ENCODE measurements at regions not wholly inside any gene's neighbourhood (a gene's known extent, or its start where the extent isn't known, plus 50 kb on each side); places are given as distances from the start of the nearest gene placed in this dataset.
"Not testable (repeated sequence)": the region's sequence is repeated elsewhere in the genome, so short reads cannot be mapped to it uniquely, and the experiment has no call there.

GRCh38 chr2:16090650-16091575 is 150.6 kb downstream of the MYCN start:
- DNase-seq = no peak

GRCh38 chr2:16089491-16089890 is 149.1 kb downstream of the MYCN start:
- not testable (repeated sequence) for DNase-seq

- DNase-seq = no peak
These were observed 148.4 kb downstream of the MYCN start for GRCh38 chr2:16088802-16089112.

- DNase-seq = no peak
These were observed 147.9 kb downstream of the MYCN start for GRCh38 chr2:16088035-16088801.

- not testable (repeated sequence) for DNase-seq
These were observed 145.8 kb downstream of the MYCN start for GRCh38 chr2:16086136-16086535.

GRCh38 chr2:16085073-16085472 is 144.7 kb downstream of the MYCN start:
- DNase-seq = no peak

GRCh38 chr2:16084274-16084673 is 143.9 kb downstream of the MYCN start:
- DNase-seq = no peak

- DNase-seq = no peak
These were observed 141.9 kb downstream of the MYCN start for GRCh38 chr2:16082276-16082675.

GRCh38 chr2:16081316-16082200 is 141.2 kb downstream of the MYCN start:
- no peak for DNase-seq

GRCh38 chr2:16080516-16080915 is 140.2 kb downstream of the MYCN start:
- DNase-seq = no peak

GRCh38 chr2:16080071-16080470 is 139.7 kb downstream of the MYCN start:
- DNase-seq = no peak

GRCh38 chr2:16079637-16080036 is 139.3 kb downstream of the MYCN start:
- no peak for DNase-seq

- no peak for DNase-seq
These were observed 137.3 kb downstream of the MYCN start for GRCh38 chr2:16077601-16078000.

GRCh38 chr2:16076911-16077310 is 136.6 kb downstream of the MYCN start:
- DNase-seq = no peak

- no peak for DNase-seq
These were observed 135.0 kb downstream of the MYCN start for GRCh38 chr2:16075045-16076012.

GRCh38 chr2:16073921-16074425 is 133.6 kb downstream of the MYCN start:
- no peak for DNase-seq

- no peak for DNase-seq
These were observed 133.1 kb downstream of the MYCN start for GRCh38 chr2:16073471-16073870.

GRCh38 chr2:16072638-16073290 is 132.4 kb downstream of the MYCN start:
- DNase-seq = no peak

- DNase-seq = no peak
These were observed 131.7 kb downstream of the MYCN start for GRCh38 chr2:16071865-16072637.

Data from CD4-positive, alpha-beta T cell treated with Interferon alpha-2 for 1 hour (primary cell).